Neural cell (in vitro differentiated cells): ENCODE measurements at regions not wholly inside any gene's neighbourhood (a gene's known extent, or its start where the extent isn't known, plus 50 kb on each side); places are given as distances from the start of the nearest gene placed in this dataset.

Source experiments
- CTCF ChIP-seq: fragments of 450-650 bp; IDR thresholded peaks from 2 replicates; pipeline ENCODE4 v1.5.1; 2014; ENCODE audit warnings: antibody characterized with exemption, mild to moderate bottlenecking, moderate library complexity; ENCODE audit not compliant: poor library complexity, severe bottlenecking
- EZH2 ChIP-seq: fragments of 200-600, 300-800 bp; shearing (Covaris generic), sonication (generic); IDR thresholded peaks from 2 replicates; pipeline ENCODE4 v1.6.1; 2014; ENCODE audit warnings: antibody characterized with exemption, low read length, borderline replicate concordance, mild to moderate bottlenecking; ENCODE audit not compliant: insufficient read depth, poor library complexity, severe bottlenecking
- POLR2AphosphoS5 ChIP-seq: IDR thresholded peaks from 2 replicates; pipeline ENCODE4 v1.6.1; 2012

- no peak for TF ChIP-seq CTCF
- TF ChIP-seq EZH2, result no peak
- TF ChIP-seq POLR2AphosphoS5, result no peak
Measured at GRCh38 chr10:10213237-10213636, 804.4 kb upstream of the CELF2 start.
